Activated CD8-positive, alpha-beta T cell treated with anti-CD3 and anti-CD28 coated beads for 36 hours (primary cell): ENCODE measurements at regions not wholly inside any gene's neighbourhood (a gene's known extent, or its start where the extent isn't known, plus 50 kb on each side); places are given as distances from the start of the nearest gene placed in this dataset.

ENCODE experiments used
- ATAC-seq: fragments of 200-7000 bp; cut with Tn5 transposase; one replicate; pipeline ENCODE4 v1.10.0; 2021; ENCODE audit warnings: mild to moderate bottlenecking, moderate library complexity
- CTCF ChIA-PET: fragments of 350-600 bp; sonication (Branson Sonifier 250); formaldehyde crosslinking; loops from one replicate; lab custom pipeline; 2021; ENCODE audit warnings: antibody characterized with exemption; lab: Charles Lee
- POLR2A ChIA-PET: fragments of 350-600 bp; sonication (Branson Sonifier 250); formaldehyde crosslinking; loops from one replicate; lab custom pipeline; 2021; ENCODE audit warnings: antibody characterized with exemption; lab: Charles Lee
- DNase-seq: peaks from one replicate; pipeline ENCODE4 v3.0.0-alpha.2; 2020
- H3K27ac Mint-ChIP-seq: one replicate; pipeline ENCODE4 v1.8.0; 2021; ENCODE audit warnings: mild to moderate bottlenecking, mixed read lengths
- H3K27me3 Mint-ChIP-seq: one replicate; pipeline ENCODE4 v1.8.0; 2021; ENCODE audit warnings: mixed read lengths
- H3K36me3 Mint-ChIP-seq: one replicate; pipeline ENCODE4 v1.8.0; 2021; ENCODE audit warnings: low read depth, mixed read lengths
- H3K4me1 Mint-ChIP-seq: one replicate; pipeline ENCODE4 v1.8.0; 2021; ENCODE audit warnings: low read depth, mixed read lengths
- H3K4me3 Mint-ChIP-seq: one replicate; pipeline ENCODE4 v1.8.0; 2021; ENCODE audit warnings: mild to moderate bottlenecking, moderate library complexity, mixed read lengths
- H3K9me3 Mint-ChIP-seq: one replicate; pipeline ENCODE4 v1.8.0; 2021; ENCODE audit warnings: mixed read lengths
- intact Hi-C: fragments of 100-400 bp; cut with micrococcal nuclease; formaldehyde crosslinking; loops from one replicate; pipeline ENCODE4 v1.10.0; 2022
- TF ChIP-seq, protein P1 (sequence below): fragments of 200-600 bp; IDR thresholded peaks from one replicate; pipeline ENCODE4 v1.8.0; 2022; ENCODE audit warnings: antibody characterized with exemption, mild to moderate bottlenecking

DNA sequence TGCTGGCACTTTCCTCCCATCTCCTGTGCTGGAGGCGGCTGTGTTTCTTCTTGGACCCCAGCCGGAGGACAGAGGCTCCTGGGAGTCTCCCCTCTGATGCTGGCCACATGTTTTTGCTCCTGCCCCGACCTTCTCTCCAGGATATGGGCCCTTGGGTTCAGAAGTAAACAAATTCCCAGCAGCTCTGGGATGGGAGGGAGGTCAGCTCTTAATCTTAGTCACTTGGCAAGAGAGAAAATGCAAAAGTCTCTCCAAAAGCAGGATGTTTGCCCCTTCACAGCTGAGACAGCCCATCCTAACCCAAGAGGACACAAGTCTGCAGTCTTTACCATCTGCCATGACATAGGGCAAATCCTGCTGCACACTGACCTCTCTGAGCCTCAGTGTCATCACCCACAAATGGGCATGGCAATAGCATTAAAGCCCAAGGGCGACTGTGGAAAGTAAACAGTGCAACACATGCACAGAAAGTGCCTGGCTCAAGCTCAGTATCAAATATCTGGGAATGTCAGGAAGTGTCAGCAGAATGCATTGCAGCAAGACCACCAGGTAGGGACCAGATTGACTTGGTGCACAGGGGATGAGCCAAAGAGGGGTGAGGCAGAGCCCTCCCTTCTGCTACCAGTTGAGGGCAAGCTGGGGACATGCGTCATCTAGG lies 117.0 kb upstream of the CXCL14 start:
- H3K4me1 Mint-ChIP-seq = no peaks in the 10 kb centered on the region
- no peaks in the 10 kb centered on the region for H3K36me3 Mint-ChIP-seq
- peaks cover 5% of the 10 kb centered on the region for H3K27me3 Mint-ChIP-seq
- intact Hi-C loops = no loop called here
- H3K27ac Mint-ChIP-seq = no peak overlapping the region
- CTCF ChIA-PET = no interaction called here
- DNase-seq = no peak
- TF ChIP-seq, protein P1, sequence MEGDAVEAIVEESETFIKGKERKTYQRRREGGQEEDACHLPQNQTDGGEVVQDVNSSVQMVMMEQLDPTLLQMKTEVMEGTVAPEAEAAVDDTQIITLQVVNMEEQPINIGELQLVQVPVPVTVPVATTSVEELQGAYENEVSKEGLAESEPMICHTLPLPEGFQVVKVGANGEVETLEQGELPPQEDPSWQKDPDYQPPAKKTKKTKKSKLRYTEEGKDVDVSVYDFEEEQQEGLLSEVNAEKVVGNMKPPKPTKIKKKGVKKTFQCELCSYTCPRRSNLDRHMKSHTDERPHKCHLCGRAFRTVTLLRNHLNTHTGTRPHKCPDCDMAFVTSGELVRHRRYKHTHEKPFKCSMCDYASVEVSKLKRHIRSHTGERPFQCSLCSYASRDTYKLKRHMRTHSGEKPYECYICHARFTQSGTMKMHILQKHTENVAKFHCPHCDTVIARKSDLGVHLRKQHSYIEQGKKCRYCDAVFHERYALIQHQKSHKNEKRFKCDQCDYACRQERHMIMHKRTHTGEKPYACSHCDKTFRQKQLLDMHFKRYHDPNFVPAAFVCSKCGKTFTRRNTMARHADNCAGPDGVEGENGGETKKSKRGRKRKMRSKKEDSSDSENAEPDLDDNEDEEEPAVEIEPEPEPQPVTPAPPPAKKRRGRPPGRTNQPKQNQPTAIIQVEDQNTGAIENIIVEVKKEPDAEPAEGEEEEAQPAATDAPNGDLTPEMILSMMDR = no peak
- ATAC-seq = no peak
- POLR2A ChIA-PET = interaction anchor here (0.6 kb wide), 1 partner anchor 1103 kb away, joined by 5 read pairs; no protein-coding TSS in a partner anchor
- no peaks in the 10 kb centered on the region for H3K9me3 Mint-ChIP-seq
- no peak overlapping the region for H3K4me3 Mint-ChIP-seq

- ATAC-seq = no peak
- DNase-seq = no peak
- H3K27ac Mint-ChIP-seq = no peak overlapping the region
- H3K36me3 Mint-ChIP-seq = no peaks in the 10 kb centered on the region
- intact Hi-C loops = no loop called here
- ChIA-PET POLR2A (no interaction called here), CTCF (no interaction called here)
- no peak overlapping the region for H3K4me3 Mint-ChIP-seq
- H3K4me1 Mint-ChIP-seq = no peaks in the 10 kb centered on the region
- TF ChIP-seq, protein P1 = no peak
- H3K27me3 Mint-ChIP-seq = peaks cover 7% of the 10 kb centered on the region
- no peaks in the 10 kb centered on the region for H3K9me3 Mint-ChIP-seq
These were observed 116.1 kb upstream of the CXCL14 start for GRCh38 chr5:135694906-135695305.

GRCh38 chr5:135694012-135694411 lies 115.2 kb upstream of the CXCL14 start:
- Mint-ChIP-seq H3K4me1 (no peaks in the 10 kb centered on the region), H3K27me3 (peaks cover 11% of the 10 kb centered on the region), H3K9me3 (no peaks in the 10 kb centered on the region), H3K36me3 (no peaks in the 10 kb centered on the region), H3K4me3 (no peak overlapping the region), H3K27ac (no peak overlapping the region)
- intact Hi-C loops = no loop called here
- TF ChIP-seq, protein P1 = no peak
- ATAC-seq (no peak), DNase-seq (no peak)
- ChIA-PET CTCF (no interaction called here), POLR2A (no interaction called here)

- Mint-ChIP-seq H3K27ac (no peak overlapping the region), H3K9me3 (no peaks in the 10 kb centered on the region), H3K4me1 (no peaks in the 10 kb centered on the region), H3K4me3 (no peak overlapping the region), H3K27me3 (peaks cover 12% of the 10 kb centered on the region), H3K36me3 (no peaks in the 10 kb centered on the region)
- ChIA-PET POLR2A (no interaction called here), CTCF (no interaction called here)
- TF ChIP-seq, protein P1 = no peak
- DNase-seq = no peak
- ATAC-seq = no peak
- intact Hi-C loops = no loop called here
These were observed 114.7 kb upstream of the CXCL14 start for GRCh38 chr5:135693371-135693955.

- Mint-ChIP-seq H3K4me3 (no peak overlapping the region), H3K9me3 (no peaks in the 10 kb centered on the region), H3K27ac (no peak overlapping the region), H3K27me3 (peaks cover 15% of the 10 kb centered on the region), H3K36me3 (no peaks in the 10 kb centered on the region), H3K4me1 (no peaks in the 10 kb centered on the region)
- TF ChIP-seq, protein P1 = no peak
- no peak for ATAC-seq
- ChIA-PET CTCF (no interaction called here), POLR2A (no interaction called here)
- intact Hi-C loops = no loop called here
- no peak for DNase-seq
These were observed 112.3 kb upstream of the CXCL14 start for GRCh38 chr5:135691044-135691443.
